Mesenchymal stem cell (in vitro differentiated cells and primary cell): ENCODE measurements at regions not wholly inside any gene's neighbourhood (a gene's known extent, or its start where the extent isn't known, plus 50 kb on each side); places are given as distances from the start of the nearest gene placed in this dataset.

Experiments
- DNase-seq: peaks from one replicate; pipeline ENCODE4 v3.0.0-alpha.2; 2013
- H2AFZ ChIP-seq: one replicate; pipeline ENCODE4 v1.6.1; 2013; ENCODE audit warnings: low read depth, mild to moderate bottlenecking, control low read depth, inconsistent platforms, low read length, moderate library complexity
- H2AK5ac ChIP-seq: 2 replicates; pipeline ENCODE4 v1.6.1; 2013; ENCODE audit warnings: low read length, moderate library complexity, mild to moderate bottlenecking, inconsistent platforms; ENCODE audit not compliant: severe bottlenecking
- H2BK120ac ChIP-seq: one replicate; pipeline ENCODE4 v1.6.1; 2013; ENCODE audit warnings: low read depth, mild to moderate bottlenecking, inconsistent platforms, low read length, moderate library complexity
- H2BK12ac ChIP-seq, 2 experiments: one replicate each; pipeline ENCODE4 v1.6.1; 2013; ENCODE audit warnings: inconsistent platforms in 2 of 2, low read length in 2 of 2, mild to moderate bottlenecking in 2 of 2, moderate library complexity in 2 of 2, control low read depth in 1 of 2
- H2BK15ac ChIP-seq: one replicate; pipeline ENCODE4 v1.6.1; 2013; ENCODE audit warnings: mild to moderate bottlenecking, low read depth, inconsistent platforms; ENCODE audit not compliant: poor library complexity, severe bottlenecking
- H2BK5ac ChIP-seq: 2 replicates; pipeline ENCODE4 v1.6.1; 2013; ENCODE audit warnings: low read depth, mild to moderate bottlenecking, low read length, control low read depth, inconsistent platforms; ENCODE audit not compliant: poor library complexity, severe bottlenecking
- H3K14ac ChIP-seq, 2 experiments: one replicate each; pipeline ENCODE4 v1.6.1; 2013; ENCODE audit warnings: inconsistent platforms in 2 of 2, low read length in 2 of 2, control low read depth in 1 of 2, mild to moderate bottlenecking in 1 of 2, moderate library complexity in 1 of 2
- H3K18ac ChIP-seq, 2 experiments: one replicate each; pipeline ENCODE4 v1.6.1; 2013; ENCODE audit warnings: inconsistent platforms in 2 of 2, low read length in 2 of 2, control low read depth in 1 of 2, low read depth in 1 of 2, mild to moderate bottlenecking in 1 of 2
- H3K23ac ChIP-seq, 2 experiments: one replicate each; pipeline ENCODE4 v1.6.1; 2013; ENCODE audit warnings: inconsistent platforms in 2 of 2, low read length in 2 of 2, mild to moderate bottlenecking in 2 of 2, moderate library complexity in 2 of 2, control low read depth in 1 of 2
- H3K27ac ChIP-seq: 2 replicates; pipeline ENCODE4 v1.5.1; 2013; ENCODE audit warnings: mild to moderate bottlenecking, moderate library complexity, low read length, control low read depth, inconsistent platforms; ENCODE audit not compliant: poor library complexity, severe bottlenecking
- H3K27me3 ChIP-seq, 2 experiments: 2 replicates each; pipeline versions ENCODE4 v1.6.1 to v1.7.0; 2013; ENCODE audit warnings: low read length in 2 of 2, mild to moderate bottlenecking in 2 of 2, moderate library complexity in 2 of 2, control low read depth in 1 of 2, inconsistent platforms in 1 of 2; ENCODE audit not compliant: control insufficient read depth in 1 of 2, insufficient read depth in 1 of 2
- H3K36me3 ChIP-seq, 2 experiments: 2 replicates each; pipeline versions ENCODE4 v1.6.1 to v1.7.0; 2013; ENCODE audit warnings: low read length in 2 of 2, control low read depth in 1 of 2, inconsistent platforms in 1 of 2, low read depth in 1 of 2, mild to moderate bottlenecking in 1 of 2; ENCODE audit not compliant: insufficient read depth in 2 of 2, control insufficient read depth in 1 of 2
- H3K4ac ChIP-seq, 2 experiments: one replicate each; pipeline ENCODE4 v1.6.1; 2013; ENCODE audit warnings: inconsistent platforms in 2 of 2, low read length in 2 of 2, mild to moderate bottlenecking in 2 of 2, moderate library complexity in 2 of 2, control low read depth in 1 of 2, low read depth in 1 of 2
- H3K4me1 ChIP-seq: 2 replicates; pipeline ENCODE4 v1.6.1; 2013; ENCODE audit warnings: low read depth, low read length, control low read depth; ENCODE audit not compliant: control insufficient read depth, insufficient read depth
- H3K4me2 ChIP-seq: 2 replicates; pipeline ENCODE4 v1.6.1; 2013; ENCODE audit warnings: low read length, mild to moderate bottlenecking, inconsistent platforms; ENCODE audit not compliant: poor library complexity, severe bottlenecking
- H3K4me3 ChIP-seq, 2 experiments: 2 replicates each; pipeline versions ENCODE4 v1.5.1 to v1.7.0; 2013; ENCODE audit warnings: low read length in 2 of 2, mild to moderate bottlenecking in 2 of 2, control low read depth in 1 of 2, low read depth in 1 of 2; ENCODE audit not compliant: insufficient read depth in 1 of 2
- H3K79me1 ChIP-seq: replicated peaks from 2 replicates; pipeline ENCODE4 v1.6.1; 2013; ENCODE audit warnings: mild to moderate bottlenecking, control low read depth, low read length, inconsistent platforms; ENCODE audit not compliant: poor library complexity, severe bottlenecking
- H3K9ac ChIP-seq: 2 replicates; pipeline ENCODE4 v1.7.0; 2013; ENCODE audit warnings: mild to moderate bottlenecking, low read length, moderate library complexity
- H3K9me3 ChIP-seq: 2 replicates; pipeline ENCODE4 v1.7.0; 2013; ENCODE audit warnings: mild to moderate bottlenecking, low read length; ENCODE audit not compliant: control insufficient read depth
- H4K8ac ChIP-seq: one replicate; pipeline ENCODE4 v1.6.1; 2013; ENCODE audit warnings: inconsistent platforms, mild to moderate bottlenecking, low read length, moderate library complexity
- H4K91ac ChIP-seq: one replicate; pipeline ENCODE4 v1.6.1; 2013; ENCODE audit warnings: mild to moderate bottlenecking, low read length, inconsistent platforms
- WGBS: methylation state at CpG from one replicate; pipeline ENCODE4 v1.1.7; 2013; ENCODE audit warnings: mixed read lengths; 5-methylcytosine and 5-hydroxymethylcytosine counted together

GRCh38 chr1:30286241-30286987, 437.0 kb downstream of the MATN1 start:
- no peaks in the 10 kb centered on the region for H3K36me3 ChIP-seq
- H3K23ac ChIP-seq, result no peak overlapping the region
- no peak overlapping the region for H3K4me3 ChIP-seq
- H3K9ac ChIP-seq, result no peak overlapping the region
- H4K91ac ChIP-seq, result no peak overlapping the region
- no peak overlapping the region for H2BK12ac ChIP-seq
- H2BK15ac ChIP-seq, result no peak overlapping the region
- H3K14ac ChIP-seq, result no peak overlapping the region
- H2AFZ ChIP-seq, result no peak overlapping the region
- H3K4me1 ChIP-seq, result no peaks in the 10 kb centered on the region
- H3K79me1 ChIP-seq, result no peaks in the 10 kb centered on the region
- no peak for DNase-seq
- H2BK5ac ChIP-seq, result no peak overlapping the region
- H3K9me3 ChIP-seq, result no peaks in the 10 kb centered on the region
- H3K4ac ChIP-seq, result no peak overlapping the region
- no peak overlapping the region for H3K27ac ChIP-seq
- no peak overlapping the region for H3K4me2 ChIP-seq
- H2AK5ac ChIP-seq, result no peak overlapping the region
- H2BK120ac ChIP-seq, result no peak overlapping the region
- H3K18ac ChIP-seq, result no peak overlapping the region
- WGBS, result 52% methylated on average over 13 of the region's 13 CpGs
- H3K27me3 ChIP-seq, result peaks cover 5 to 44% of the 10 kb centered on the region in 2 experiments
- H4K8ac ChIP-seq, result no peak overlapping the region

GRCh38 chr1:30285501-30285932, 437.9 kb downstream of the MATN1 start:
- no peak overlapping the region for H3K4me3 ChIP-seq
- H3K4me2 ChIP-seq, result no peak overlapping the region
- WGBS, result 82% methylated on average over 12 of the region's 12 CpGs
- H3K27me3 ChIP-seq, result peaks cover 5 to 43% of the 10 kb centered on the region in 2 experiments
- H2AK5ac ChIP-seq, result no peak overlapping the region
- no peak overlapping the region for H3K4ac ChIP-seq
- H2BK15ac ChIP-seq, result no peak overlapping the region
- no peaks in the 10 kb centered on the region for H3K9me3 ChIP-seq
- H3K4me1 ChIP-seq, result no peaks in the 10 kb centered on the region
- H3K36me3 ChIP-seq, result no peaks in the 10 kb centered on the region
- no peak overlapping the region for H3K23ac ChIP-seq
- H3K9ac ChIP-seq, result no peak overlapping the region
- no peak overlapping the region for H3K14ac ChIP-seq
- no peak overlapping the region for H2BK12ac ChIP-seq
- no peak overlapping the region for H2BK5ac ChIP-seq
- no peak overlapping the region for H2BK120ac ChIP-seq
- no peak overlapping the region for H3K18ac ChIP-seq
- DNase-seq, result no peak
- H4K91ac ChIP-seq, result no peak overlapping the region
- no peak overlapping the region for H2AFZ ChIP-seq
- no peaks in the 10 kb centered on the region for H3K79me1 ChIP-seq
- H3K27ac ChIP-seq, result no peak overlapping the region
- no peak overlapping the region for H4K8ac ChIP-seq

- 90% methylated on average over 17 of the region's 17 CpGs for WGBS
Observed at GRCh38 chr1:30284728-30285475, 438.5 kb downstream of the MATN1 start.

GRCh38 chr1:30284226-30284625, 439.2 kb downstream of the MATN1 start:
- Histone ChIP-seq H2BK120ac (no peak overlapping the region), H2AFZ (no peak overlapping the region), H3K36me3 (no peaks in the 10 kb centered on the region), H3K23ac (no peak overlapping the region), H3K27ac (no peak overlapping the region), H3K27me3 (peaks cover 5 to 39% of the 10 kb centered on the region in 2 experiments), H3K4me2 (no peak overlapping the region), H3K14ac (no peak overlapping the region), H4K8ac (no peak overlapping the region), H2BK12ac (no peak overlapping the region), H3K79me1 (no peaks in the 10 kb centered on the region), H3K9ac (no peak overlapping the region), H2AK5ac (no peak overlapping the region), H3K4ac (no peak overlapping the region), H3K4me1 (no peaks in the 10 kb centered on the region), H3K4me3 (no peak overlapping the region), H2BK5ac (no peak overlapping the region), H2BK15ac (no peak overlapping the region), H4K91ac (no peak overlapping the region), H3K18ac (no peak overlapping the region), H3K9me3 (no peaks in the 10 kb centered on the region)
- no peak for DNase-seq
- WGBS, result 72% methylated on average over 4 of the region's 4 CpGs

More at GRCh38 chr1:30284728-30285475, 438.5 kb downstream of the MATN1 start:
- H3K18ac ChIP-seq, result no peak overlapping the region
- H3K27ac ChIP-seq, result no peak overlapping the region
- H3K36me3 ChIP-seq, result no peaks in the 10 kb centered on the region
- no peak overlapping the region for H4K8ac ChIP-seq
- H3K9me3 ChIP-seq, result no peaks in the 10 kb centered on the region
- H2AK5ac ChIP-seq, result no peak overlapping the region
- no peak overlapping the region for H3K4ac ChIP-seq
- no peak overlapping the region for H2BK15ac ChIP-seq
- no peak overlapping the region for H3K23ac ChIP-seq
- no peaks in the 10 kb centered on the region for H3K4me1 ChIP-seq
- no peak overlapping the region for H3K4me3 ChIP-seq
- H3K79me1 ChIP-seq, result no peaks in the 10 kb centered on the region
- H3K4me2 ChIP-seq, result no peak overlapping the region
- H2BK12ac ChIP-seq, result no peak overlapping the region
- no peak overlapping the region for H2BK5ac ChIP-seq
- H3K27me3 ChIP-seq, result peaks cover 5 to 43% of the 10 kb centered on the region in 2 experiments
- no peak overlapping the region for H2BK120ac ChIP-seq
- no peak for DNase-seq
- no peak overlapping the region for H2AFZ ChIP-seq
- no peak overlapping the region for H4K91ac ChIP-seq
- no peak overlapping the region for H3K14ac ChIP-seq
- no peak overlapping the region for H3K9ac ChIP-seq
